A549 (cell line): ENCODE measurements at regions not wholly inside any gene's neighbourhood (a gene's known extent, or its start where the extent isn't known, plus 50 kb on each side); places are given as distances from the start of the nearest gene placed in this dataset.

Experiments used
- ATAC-seq, 2 experiments: fragments of 200-7000 bp in 1 of 2; fragments of >200 bp in 1 of 2; cut with Nextera tagmentation in 1 of 2; cut with Tn5 transposase in 1 of 2; 3 replicates each; pipeline versions ENCODE4 v1.8.0 to v1.9.1; 2018 to 2020; ENCODE audit warnings: mild to moderate bottlenecking in 1 of 2, moderate library complexity in 1 of 2
- CTCF ChIA-PET: fragments of 300-600 bp; sonication (Branson Sonifier 250); formaldehyde crosslinking; extraction: SDS; loops from one replicate; lab custom pipeline; 2021; ENCODE audit warnings: antibody characterized with exemption, inconsistent platforms; lab: Yijun Ruan, JAX
- POLR2A ChIA-PET: fragments of 350-600 bp; formaldehyde crosslinking; extraction: SDS; loops from one replicate; lab custom pipeline; 2021; ENCODE audit warnings: antibody characterized with exemption, inconsistent platforms; lab: Yijun Ruan, JAX
- DNase-seq, 2 experiments: peaks; one replicate each; pipeline versions ENCODE4 v3.0.0 to v3.0.0-alpha.2; 2011 to 2016; ENCODE audit warnings: low read depth in 1 of 2, low spot score in 1 of 2
- FAIRE-seq: peaks from 2 replicates; lab custom pipeline; 2011; peaks lifted over from hg19 to GRCh38; lab: Jason Lieb, UNC
- H3K27ac ChIP-seq, 2 experiments: fragments of >200 bp; sonication (Bioruptor Twin); formaldehyde crosslinking; 3 replicates each; pipeline ENCODE4 v1.5.1; 2016 to 2017
- H3K4me1 ChIP-seq: fragments of >200 bp; sonication (Bioruptor Twin); formaldehyde crosslinking; 3 replicates; pipeline ENCODE4 v1.6.1; 2016
- H3K4me2 ChIP-seq: fragments of >200 bp; sonication (Bioruptor Twin); formaldehyde crosslinking; 3 replicates; pipeline ENCODE4 v1.6.1; 2016
- H3K4me3 ChIP-seq: fragments of >200 bp; sonication (Bioruptor Twin); formaldehyde crosslinking; 3 replicates; pipeline ENCODE4 v1.5.1; 2016
- H3K9me3 ChIP-seq: fragments of >200 bp; sonication (Bioruptor Twin); formaldehyde crosslinking; 3 replicates; pipeline ENCODE4 v1.6.1; 2016
- BHLHE40 ChIP-seq: IDR thresholded peaks from 2 replicates; pipeline ENCODE4 v1.6.1; 2012; ENCODE audit warnings: low read depth, low read length, inconsistent platforms
- CBX2 ChIP-seq: fragments of 200-600 bp; sonication (generic); IDR thresholded peaks from 2 replicates; pipeline ENCODE4 v1.6.1; 2016; ENCODE audit warnings: low read depth, mild to moderate bottlenecking, borderline replicate concordance
- CHD2 ChIP-seq: fragments of 150-350 bp; IDR thresholded peaks from 2 replicates; pipeline ENCODE4 v1.6.1; 2014; ENCODE audit warnings: low read length; ENCODE audit not compliant: partially characterized antibody
- EHF ChIP-seq: fragments of 250-450 bp; sonication (Bioruptor Pico); IDR thresholded peaks from 2 replicates; pipeline ENCODE4 v1.5.0; 2020; ENCODE audit warnings: mild to moderate bottlenecking
- EHMT2 ChIP-seq: fragments of 200-600 bp; sonication (generic); IDR thresholded peaks from 2 replicates; pipeline ENCODE4 v1.6.1; 2016; ENCODE audit warnings: antibody characterized with exemption, low read depth, mild to moderate bottlenecking, moderate library complexity
- FOSB ChIP-seq: fragments of 250-450 bp; sonication (Bioruptor Pico); IDR thresholded peaks from 2 replicates; pipeline ENCODE4 v1.5.0; 2020; ENCODE audit warnings: mild to moderate bottlenecking, moderate library complexity
- FOSL2 ChIP-seq, 2 experiments: fragments of 450-650 bp in 1 of 2; fragments of >200 bp in 1 of 2; sonication (Bioruptor Twin) in 1 of 2; formaldehyde crosslinking; IDR thresholded peaks; 2 replicates each; pipeline versions ENCODE4 v1.5.0 to v1.6.1; 2016 to 2020; ENCODE audit warnings: mild to moderate bottlenecking in 1 of 2, moderate library complexity in 1 of 2
- FOXS1 ChIP-seq: fragments of 250-450 bp; sonication (Bioruptor Pico); IDR thresholded peaks from 2 replicates; pipeline ENCODE4 v1.5.0; 2020; ENCODE audit warnings: mild to moderate bottlenecking, moderate library complexity
- HEYL ChIP-seq: fragments of 250-450 bp; sonication (Bioruptor Pico); IDR thresholded peaks from 2 replicates; pipeline ENCODE4 v1.8.0; 2021; ENCODE audit warnings: mild to moderate bottlenecking, moderate library complexity
- KDM1A ChIP-seq: fragments of 200-600 bp; sonication (generic); IDR thresholded peaks from 2 replicates; pipeline ENCODE4 v1.6.1; 2016; ENCODE audit warnings: low read depth, mild to moderate bottlenecking
- KDM5A ChIP-seq: fragments of 200-600 bp; sonication (generic); IDR thresholded peaks from 2 replicates; pipeline ENCODE4 v1.6.1; 2016; ENCODE audit warnings: antibody characterized with exemption, mild to moderate bottlenecking
- MAZ ChIP-seq: fragments of 150-350 bp; IDR thresholded peaks from 2 replicates; pipeline ENCODE4 v1.6.1; 2014; ENCODE audit warnings: antibody characterized with exemption, low read depth, low read length, borderline replicate concordance
- NR3C1 ChIP-seq: fragments of >200 bp; sonication (Bioruptor Twin); formaldehyde crosslinking; IDR thresholded peaks from 3 replicates; pipeline ENCODE4 v1.6.1; 2017
- RAD21 ChIP-seq, 2 experiments: fragments of >200 bp in 1 of 2; sonication (Bioruptor Twin) in 1 of 2; formaldehyde crosslinking in 1 of 2; IDR thresholded peaks in 1 of 2; conservative IDR thresholded peaks in 1 of 2; 2 replicates in 1 of 2; 3 replicates in 1 of 2; pipeline ENCODE4 v1.6.1; 2012 to 2018; ENCODE audit warnings: inconsistent platforms in 1 of 2
- RNF2 ChIP-seq: fragments of 200-600 bp; sonication (generic); IDR thresholded peaks from 2 replicates; pipeline ENCODE4 v1.6.1; 2016; ENCODE audit warnings: low read depth, mild to moderate bottlenecking, antibody characterized with exemption, moderate library complexity, borderline replicate concordance
- SREBF2 ChIP-seq: fragments of 450-650 bp; IDR thresholded peaks from 2 replicates; pipeline ENCODE4 v1.6.1; 2014; ENCODE audit warnings: mild to moderate bottlenecking, moderate library complexity
- TFCP2L1 ChIP-seq: fragments of 250-450 bp; sonication (Bioruptor Pico); IDR thresholded peaks from 2 replicates; pipeline ENCODE4 v1.5.0; 2021; ENCODE audit warnings: mild to moderate bottlenecking
- ZC3H11A ChIP-seq: fragments of 450-650 bp; IDR thresholded peaks from 2 replicates; pipeline ENCODE4 v1.6.1; 2014; ENCODE audit warnings: antibody characterized with exemption, mild to moderate bottlenecking
- ZFP36 ChIP-seq: fragments of 450-650 bp; IDR thresholded peaks from 2 replicates; pipeline ENCODE4 v1.6.1; 2014; ENCODE audit warnings: borderline replicate concordance; ENCODE audit not compliant: partially characterized antibody
- ZNF302 ChIP-seq: fragments of 250-450 bp; sonication (Bioruptor Pico); IDR thresholded peaks from 2 replicates; pipeline ENCODE4 v1.9.0; 2021; ENCODE audit warnings: inconsistent platforms, mild to moderate bottlenecking, moderate library complexity
- ZSCAN20 ChIP-seq: fragments of 250-450 bp; sonication (Bioruptor Pico); IDR thresholded peaks from 2 replicates; pipeline ENCODE4 v1.8.0; 2022; ENCODE audit warnings: mild to moderate bottlenecking, moderate library complexity
- WGBS: methylation state at CpG from one replicate; pipeline ENCODE4 v1.1.6; 2017; ENCODE audit errors: missing lambda C conversion rate; 5-methylcytosine and 5-hydroxymethylcytosine counted together
- TF ChIP-seq, protein P1 (sequence below): fragments of 450-650 bp; IDR thresholded peaks from 2 replicates; pipeline ENCODE4 v1.6.1; 2014; ENCODE audit warnings: antibody characterized with exemption
- TF ChIP-seq, protein P2 (sequence below): fragments of >200 bp; sonication (Bioruptor Twin); formaldehyde crosslinking; IDR thresholded peaks from 2 replicates; pipeline ENCODE4 v1.6.1; 2016
- TF ChIP-seq, protein P3 (sequence below): IDR thresholded peaks from 2 replicates; pipeline ENCODE4 v1.6.1; 2012; ENCODE audit warnings: low read depth, borderline replicate concordance
- TF ChIP-seq, protein P4 (sequence below): IDR thresholded peaks from 2 replicates; pipeline ENCODE4 v1.6.1; 2012
- TF ChIP-seq, protein P5 (sequence below): fragments of 250-450 bp; sonication (Bioruptor Pico); IDR thresholded peaks from 2 replicates; pipeline ENCODE4 v1.5.0; 2020; ENCODE audit warnings: low read depth, mild to moderate bottlenecking, moderate library complexity
- TF ChIP-seq, protein P6 (sequence below): fragments of 200-600 bp; sonication (generic); IDR thresholded peaks from 2 replicates; pipeline ENCODE4 v1.6.1; 2016; ENCODE audit warnings: antibody characterized with exemption, mild to moderate bottlenecking, moderate library complexity

DNA sequence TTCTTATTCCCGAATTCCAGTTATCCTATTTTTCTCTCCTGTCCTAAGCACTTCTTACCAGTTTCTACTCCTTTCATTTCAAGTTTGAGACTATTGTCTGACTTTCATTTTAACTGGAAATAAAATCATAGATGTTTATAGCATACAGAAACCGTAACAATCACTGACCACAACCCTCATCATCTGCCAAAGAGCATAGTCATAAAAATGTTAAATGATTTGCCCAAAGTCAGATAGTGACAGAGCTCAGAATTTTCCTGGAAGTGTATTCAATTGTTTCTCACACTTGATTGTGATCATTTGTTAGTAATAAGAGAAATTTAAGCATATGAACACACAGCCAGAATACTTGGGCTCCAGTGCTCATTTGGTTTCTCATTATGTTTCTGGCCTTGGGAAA is 250.5 kb upstream of the PCDH15 start:
- no peak for FAIRE-seq
- no peak overlapping the region for H3K27ac ChIP-seq
- no peak overlapping the region for H3K4me2 ChIP-seq
- H3K4me3 ChIP-seq: no peak overlapping the region
- DNase-seq: no peak
- TF ChIP-seq RNF2: no peak
- TF ChIP-seq, protein P1, sequence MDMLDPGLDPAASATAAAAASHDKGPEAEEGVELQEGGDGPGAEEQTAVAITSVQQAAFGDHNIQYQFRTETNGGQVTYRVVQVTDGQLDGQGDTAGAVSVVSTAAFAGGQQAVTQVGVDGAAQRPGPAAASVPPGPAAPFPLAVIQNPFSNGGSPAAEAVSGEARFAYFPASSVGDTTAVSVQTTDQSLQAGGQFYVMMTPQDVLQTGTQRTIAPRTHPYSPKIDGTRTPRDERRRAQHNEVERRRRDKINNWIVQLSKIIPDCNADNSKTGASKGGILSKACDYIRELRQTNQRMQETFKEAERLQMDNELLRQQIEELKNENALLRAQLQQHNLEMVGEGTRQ: no peak
- TF ChIP-seq, protein P2, sequence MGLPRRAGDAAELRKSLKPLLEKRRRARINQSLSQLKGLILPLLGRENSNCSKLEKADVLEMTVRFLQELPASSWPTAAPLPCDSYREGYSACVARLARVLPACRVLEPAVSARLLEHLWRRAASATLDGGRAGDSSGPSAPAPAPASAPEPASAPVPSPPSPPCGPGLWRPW: no peak
- TF ChIP-seq ZSCAN20 (CRISPR knock-in tag): no peak
- TF ChIP-seq CHD2: no peak
- TF ChIP-seq RAD21 (conservative IDR thresholded peaks at IDR 0.05 in 1 of 2, IDR thresholded peaks at IDR 0.05 in 1 of 2): no peak
- TF ChIP-seq, protein P3, sequence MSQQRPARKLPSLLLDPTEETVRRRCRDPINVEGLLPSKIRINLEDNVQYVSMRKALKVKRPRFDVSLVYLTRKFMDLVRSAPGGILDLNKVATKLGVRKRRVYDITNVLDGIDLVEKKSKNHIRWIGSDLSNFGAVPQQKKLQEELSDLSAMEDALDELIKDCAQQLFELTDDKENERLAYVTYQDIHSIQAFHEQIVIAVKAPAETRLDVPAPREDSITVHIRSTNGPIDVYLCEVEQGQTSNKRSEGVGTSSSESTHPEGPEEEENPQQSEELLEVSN: no peak
- TF ChIP-seq SREBF2: no peak
- TF ChIP-seq ZFP36: no peak
- TF ChIP-seq TFCP2L1: no peak
- TF ChIP-seq FOSL2 (IDR thresholded peaks at IDR 0.05): no peak
- no peak for TF ChIP-seq FOSL2 (CRISPR knock-in tag; IDR thresholded peaks at IDR 0.05)
- no peak for TF ChIP-seq KDM5A
- TF ChIP-seq, protein P4, sequence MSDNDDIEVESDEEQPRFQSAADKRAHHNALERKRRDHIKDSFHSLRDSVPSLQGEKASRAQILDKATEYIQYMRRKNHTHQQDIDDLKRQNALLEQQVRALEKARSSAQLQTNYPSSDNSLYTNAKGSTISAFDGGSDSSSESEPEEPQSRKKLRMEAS: no peak
- TF ChIP-seq EHMT2: no peak
- no peak for TF ChIP-seq NR3C1
- TF ChIP-seq CBX2: no peak
- TF ChIP-seq, protein P5, sequence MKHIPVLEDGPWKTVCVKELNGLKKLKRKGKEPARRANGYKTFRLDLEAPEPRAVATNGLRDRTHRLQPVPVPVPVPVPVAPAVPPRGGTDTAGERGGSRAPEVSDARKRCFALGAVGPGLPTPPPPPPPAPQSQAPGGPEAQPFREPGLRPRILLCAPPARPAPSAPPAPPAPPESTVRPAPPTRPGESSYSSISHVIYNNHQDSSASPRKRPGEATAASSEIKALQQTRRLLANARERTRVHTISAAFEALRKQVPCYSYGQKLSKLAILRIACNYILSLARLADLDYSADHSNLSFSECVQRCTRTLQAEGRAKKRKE (CRISPR knock-in tag): no peak
- no peak for TF ChIP-seq ZC3H11A
- TF ChIP-seq MAZ: no peak
- CTCF ChIA-PET: no interaction called here
- 1% methylated on average over 2 of the region's 2 CpGs for WGBS
- no peaks in the 10 kb centered on the region for H3K9me3 ChIP-seq
- no peaks in the 10 kb centered on the region for H3K4me1 ChIP-seq
- ATAC-seq: no peak
- POLR2A ChIA-PET: no interaction called here

DNA sequence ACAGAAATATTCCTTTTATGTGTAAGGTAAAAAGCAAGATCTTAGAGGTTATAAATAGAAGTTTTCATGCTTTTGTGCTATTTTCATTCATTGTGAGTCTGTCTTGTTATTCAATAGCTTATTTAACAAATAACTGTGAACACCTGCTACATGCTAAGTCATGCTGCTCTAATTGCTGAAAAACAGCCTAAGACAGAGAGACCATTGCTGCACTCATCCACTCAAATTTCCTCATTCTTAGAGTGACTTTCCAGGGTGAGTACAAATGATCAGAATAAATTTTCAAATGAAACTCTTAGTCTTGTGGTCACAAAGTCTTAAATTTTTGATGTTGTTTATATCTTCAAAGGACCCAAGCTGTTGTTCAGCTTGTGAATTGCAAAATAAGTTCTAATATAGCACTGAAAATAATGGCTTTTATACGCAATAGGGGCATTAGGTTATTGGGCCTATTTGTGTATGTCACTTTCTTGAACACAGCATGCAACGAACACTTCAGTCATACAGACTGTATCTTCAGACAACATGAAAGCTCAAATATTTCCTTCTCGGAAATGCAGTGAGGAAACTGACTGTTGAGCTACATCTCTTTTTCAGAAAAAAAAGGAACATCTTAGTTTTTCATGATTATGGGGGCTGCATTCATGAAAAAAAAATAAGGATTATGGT is 247.9 kb upstream of the PCDH15 start:
- 3% methylated on average over 3 of the region's 3 CpGs for WGBS
- TF ChIP-seq BHLHE40 (no peak), HEYL (CRISPR knock-in tag) (no peak), KDM1A (no peak), FOSB (CRISPR knock-in tag) (no peak), FOXS1 (CRISPR knock-in tag) (no peak), ZSCAN20 (CRISPR knock-in tag) (no peak), NR3C1 (no peak), EHF (no peak), ZNF302 (CRISPR knock-in tag) (no peak)
- TF ChIP-seq, protein P5 (CRISPR knock-in tag): no peak
- TF ChIP-seq, protein P6, sequence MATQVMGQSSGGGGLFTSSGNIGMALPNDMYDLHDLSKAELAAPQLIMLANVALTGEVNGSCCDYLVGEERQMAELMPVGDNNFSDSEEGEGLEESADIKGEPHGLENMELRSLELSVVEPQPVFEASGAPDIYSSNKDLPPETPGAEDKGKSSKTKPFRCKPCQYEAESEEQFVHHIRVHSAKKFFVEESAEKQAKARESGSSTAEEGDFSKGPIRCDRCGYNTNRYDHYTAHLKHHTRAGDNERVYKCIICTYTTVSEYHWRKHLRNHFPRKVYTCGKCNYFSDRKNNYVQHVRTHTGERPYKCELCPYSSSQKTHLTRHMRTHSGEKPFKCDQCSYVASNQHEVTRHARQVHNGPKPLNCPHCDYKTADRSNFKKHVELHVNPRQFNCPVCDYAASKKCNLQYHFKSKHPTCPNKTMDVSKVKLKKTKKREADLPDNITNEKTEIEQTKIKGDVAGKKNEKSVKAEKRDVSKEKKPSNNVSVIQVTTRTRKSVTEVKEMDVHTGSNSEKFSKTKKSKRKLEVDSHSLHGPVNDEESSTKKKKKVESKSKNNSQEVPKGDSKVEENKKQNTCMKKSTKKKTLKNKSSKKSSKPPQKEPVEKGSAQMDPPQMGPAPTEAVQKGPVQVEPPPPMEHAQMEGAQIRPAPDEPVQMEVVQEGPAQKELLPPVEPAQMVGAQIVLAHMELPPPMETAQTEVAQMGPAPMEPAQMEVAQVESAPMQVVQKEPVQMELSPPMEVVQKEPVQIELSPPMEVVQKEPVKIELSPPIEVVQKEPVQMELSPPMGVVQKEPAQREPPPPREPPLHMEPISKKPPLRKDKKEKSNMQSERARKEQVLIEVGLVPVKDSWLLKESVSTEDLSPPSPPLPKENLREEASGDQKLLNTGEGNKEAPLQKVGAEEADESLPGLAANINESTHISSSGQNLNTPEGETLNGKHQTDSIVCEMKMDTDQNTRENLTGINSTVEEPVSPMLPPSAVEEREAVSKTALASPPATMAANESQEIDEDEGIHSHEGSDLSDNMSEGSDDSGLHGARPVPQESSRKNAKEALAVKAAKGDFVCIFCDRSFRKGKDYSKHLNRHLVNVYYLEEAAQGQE: no peak
- TF ChIP-seq, protein P4: no peak
- Histone ChIP-seq H3K4me3 (no peak overlapping the region), H3K27ac (no peak overlapping the region), H3K9me3 (no peaks in the 10 kb centered on the region), H3K4me1 (no peaks in the 10 kb centered on the region), H3K4me2 (no peak overlapping the region)
- POLR2A ChIA-PET: no interaction called here
- FAIRE-seq: no peak
- no peak for DNase-seq
- CTCF ChIA-PET: no interaction called here
- ATAC-seq: no peak
